ENCODE measurements at regions not wholly inside any gene's neighbourhood (a gene's known extent, or its start where the extent isn't known, plus 50 kb on each side); places are given as distances from the start of the nearest gene placed in this dataset.
A peak's percentile ranks its signal among the peaks of the same experiment; 100 is the strongest.

GRCh38 chr14:43200519-43200918 is 1306.6 kb downstream of the FSCB start:
- DNase-seq (ENCODE audit: low spot score): no peak
- no peaks in the 10 kb centered on the region for H3K27me3 ChIP-seq (ENCODE audit: control insufficient read depth in 1 of 2, insufficient read depth in 2 of 2, low read length in 2 of 2)
- no peaks in the 10 kb centered on the region for H4K20me1 ChIP-seq (ENCODE audit: insufficient read depth, low read length)
- H3K27ac ChIP-seq (ENCODE audit: extremely low read length, insufficient read depth, low read length): no peak overlapping the region
- no peak overlapping the region for H2AFZ ChIP-seq (ENCODE audit: low read length)
- ChIA-PET POLR2A (no interaction called here), CTCF (ENCODE audit: low intra/inter-chr PET ratio, low total read pairs) (no interaction called here)
- WGBS (ENCODE audit: low lambda C conversion rate): under 1% methylated on average over 1 of the region's 1 CpG
- BruUV-seq (replicated peaks): no TSS peak
- peaks cover 89% of the 10 kb centered on the region for H3K9me3 ChIP-seq (ENCODE audit: low read length)
- in situ Hi-C loops (cut with HindIII; ENCODE audit: extremely low pct_ligation_motif_present, low pct_unique_long_range_greater_than_20kb): loop anchor here (25.0 kb wide), 1 partner anchor 287 kb away; no protein-coding TSS in a partner anchor
- no peak overlapping the region for H3K4me3 ChIP-seq (replicated peaks in 1 of 3; ENCODE audit: insufficient read depth in 1 of 3, low read depth in 2 of 3, low read length in 3 of 3)
- no peak for FAIRE-seq
- H3K79me2 ChIP-seq (ENCODE audit: insufficient read depth, low read length): no peaks in the 10 kb centered on the region
- no peak for ATAC-seq
- no peak overlapping the region for H3K4me2 ChIP-seq (ENCODE audit: low read depth, low read length)
- intact Hi-C loops (cut with micrococcal nuclease; ENCODE audit: unreplicated experiment): no loop called here
- H3K4me1 ChIP-seq (ENCODE audit: insufficient read depth, low read length): no peaks in the 10 kb centered on the region
- H3K36me3 ChIP-seq (replicated peaks in 1 of 2; ENCODE audit: control insufficient read depth in 1 of 2, insufficient read depth in 2 of 2, low read length in 2 of 2): no peaks in the 10 kb centered on the region
- H3K9ac ChIP-seq (ENCODE audit: insufficient read depth, low read depth, low read length): no peak overlapping the region
- TF ChIP-seq CREB1 (IDR thresholded peaks at IDR 0.05): peak; percentile 68
- no peak for TF ChIP-seq CREB1 (CRISPR knock-in tag; IDR thresholded peaks at IDR 0.05)
- peak; percentile 93 for TF ChIP-seq ATF7 (IDR thresholded peaks at IDR 0.05)
- no peak for TF ChIP-seq ATF7 (CRISPR knock-in tag; IDR thresholded peaks at IDR 0.05)
- TF ChIP-seq KDM5B (CRISPR knock-in tag; IDR thresholded peaks at IDR 0.05; ENCODE audit: borderline replicate concordance): no peak

GRCh38 chr14:43198465-43198864 is 1308.6 kb downstream of the FSCB start:
- Histone ChIP-seq H3K4me3 (replicated peaks in 1 of 3; ENCODE audit: insufficient read depth in 1 of 3, low read depth in 2 of 3, low read length in 3 of 3) (no peak overlapping the region), H3K9me3 (ENCODE audit: low read length) (peaks cover 93% of the 10 kb centered on the region), H2AFZ (ENCODE audit: low read length) (no peak overlapping the region), H3K4me1 (ENCODE audit: insufficient read depth, low read length) (no peaks in the 10 kb centered on the region), H3K79me2 (ENCODE audit: insufficient read depth, low read length) (no peaks in the 10 kb centered on the region), H3K36me3 (replicated peaks in 1 of 2; ENCODE audit: control insufficient read depth in 1 of 2, insufficient read depth in 2 of 2, low read length in 2 of 2) (no peaks in the 10 kb centered on the region), H3K9ac (ENCODE audit: insufficient read depth, low read depth, low read length) (no peak overlapping the region), H3K4me2 (ENCODE audit: low read depth, low read length) (no peak overlapping the region), H3K27ac (ENCODE audit: extremely low read length, insufficient read depth, low read length) (no peak overlapping the region), H3K27me3 (ENCODE audit: control insufficient read depth in 1 of 2, insufficient read depth in 2 of 2, low read length in 2 of 2) (no peaks in the 10 kb centered on the region), H4K20me1 (ENCODE audit: insufficient read depth, low read length) (no peaks in the 10 kb centered on the region)
- ChIA-PET POLR2A (no interaction called here), CTCF (ENCODE audit: low intra/inter-chr PET ratio, low total read pairs) (no interaction called here)
- intact Hi-C loops (cut with micrococcal nuclease; ENCODE audit: unreplicated experiment): no loop called here
- FAIRE-seq (no peak), DNase-seq (ENCODE audit: low spot score) (no peak), ATAC-seq (no peak)
- under 1% methylated on average over 2 of the region's 2 CpGs for WGBS (ENCODE audit: low lambda C conversion rate)
- TF ChIP-seq ZNF550 (CRISPR knock-in tag; IDR thresholded peaks at IDR 0.05; ENCODE audit: borderline replicate concordance) (no peak), NONO (IDR thresholded peaks at IDR 0.05) (no peak), NONO (CRISPR knock-in tag; conservative IDR thresholded peaks at IDR 0.05) (no peak), ATF7 (IDR thresholded peaks at IDR 0.05) (no peak), ATF7 (CRISPR knock-in tag; IDR thresholded peaks at IDR 0.05) (no peak), MAZ (IDR thresholded peaks at IDR 0.05; ENCODE audit: borderline replicate concordance, low read depth, low read length) (no peak), MAZ (CRISPR knock-in tag; IDR thresholded peaks at IDR 0.05; ENCODE audit: low read depth) (no peak), ZNF703 (CRISPR knock-in tag; IDR thresholded peaks at IDR 0.05; ENCODE audit: borderline replicate concordance) (no peak), SRSF9 (IDR thresholded peaks at IDR 0.05; ENCODE audit: borderline replicate concordance, insufficient read depth, low read depth, low read length, poor library complexity, severe bottlenecking) (peak; percentile 92), ZNF326 (CRISPR knock-in tag; IDR thresholded peaks at IDR 0.05; ENCODE audit: borderline replicate concordance) (no peak), ZNF230 (CRISPR knock-in tag; IDR thresholded peaks at IDR 0.05) (no peak)
- no TSS peak for BruUV-seq (replicated peaks)
- in situ Hi-C loops (cut with HindIII; ENCODE audit: extremely low pct_ligation_motif_present, low pct_unique_long_range_greater_than_20kb): no loop called here
